ENCODE measurements at regions not wholly inside any gene's neighbourhood (a gene's known extent, or its start where the extent isn't known, plus 50 kb on each side); places are given as distances from the start of the nearest gene placed in this dataset.
"Not testable (repeated sequence)": the region's sequence is repeated elsewhere in the genome, so short reads cannot be mapped to it uniquely, and the experiment has no call there.

DNA sequence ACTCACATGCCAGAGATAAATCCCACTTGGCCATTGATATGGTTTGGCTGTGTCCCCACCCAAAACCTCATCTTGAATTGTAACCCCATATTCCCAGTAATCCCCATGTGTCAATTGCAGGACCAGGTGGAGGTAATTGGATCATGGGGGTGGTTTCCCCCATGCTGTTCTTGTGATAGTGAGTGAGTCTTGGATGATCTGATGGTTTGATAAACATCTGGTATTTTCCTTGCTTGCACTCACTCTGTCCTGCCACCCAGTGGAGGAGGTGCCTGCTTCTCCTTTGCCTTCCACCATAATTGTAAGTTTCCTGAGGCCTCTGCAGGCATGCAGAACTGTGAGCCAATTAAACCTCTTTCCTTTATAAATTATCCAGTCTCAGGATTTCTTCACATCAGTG is 50.4 kb upstream of the B3GAT2 start:
- not testable (repeated sequence) for DNase-seq

- no peak for DNase-seq
These were observed 55.1 kb upstream of the B3GAT2 start for GRCh38 chr6:71011871-71012371.

GRCh38 chr6:71012866-71013469 is 56.1 kb upstream of the B3GAT2 start:
- peak; percentile 7 for DNase-seq

DNA sequence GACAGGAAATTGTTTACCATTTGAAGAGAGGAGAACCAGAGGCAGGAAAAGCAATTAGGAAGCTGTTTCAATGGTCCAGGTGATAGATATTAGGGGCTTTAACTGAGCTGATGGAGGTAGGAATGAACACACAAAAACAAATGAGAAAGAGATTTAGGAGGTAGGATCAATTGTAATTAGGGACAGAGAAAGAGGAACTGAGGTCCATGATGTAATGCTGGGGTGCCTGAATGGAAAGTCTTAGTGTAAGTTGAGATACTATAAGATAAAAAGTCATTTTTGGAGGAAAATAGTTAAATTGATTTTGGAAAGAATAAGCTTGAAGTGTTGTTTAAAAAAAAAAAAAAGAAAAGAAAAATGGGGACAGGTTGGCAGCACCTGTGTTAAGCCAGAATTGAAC is 58.5 kb upstream of the B3GAT2 start:
- no peak for DNase-seq

DNA sequence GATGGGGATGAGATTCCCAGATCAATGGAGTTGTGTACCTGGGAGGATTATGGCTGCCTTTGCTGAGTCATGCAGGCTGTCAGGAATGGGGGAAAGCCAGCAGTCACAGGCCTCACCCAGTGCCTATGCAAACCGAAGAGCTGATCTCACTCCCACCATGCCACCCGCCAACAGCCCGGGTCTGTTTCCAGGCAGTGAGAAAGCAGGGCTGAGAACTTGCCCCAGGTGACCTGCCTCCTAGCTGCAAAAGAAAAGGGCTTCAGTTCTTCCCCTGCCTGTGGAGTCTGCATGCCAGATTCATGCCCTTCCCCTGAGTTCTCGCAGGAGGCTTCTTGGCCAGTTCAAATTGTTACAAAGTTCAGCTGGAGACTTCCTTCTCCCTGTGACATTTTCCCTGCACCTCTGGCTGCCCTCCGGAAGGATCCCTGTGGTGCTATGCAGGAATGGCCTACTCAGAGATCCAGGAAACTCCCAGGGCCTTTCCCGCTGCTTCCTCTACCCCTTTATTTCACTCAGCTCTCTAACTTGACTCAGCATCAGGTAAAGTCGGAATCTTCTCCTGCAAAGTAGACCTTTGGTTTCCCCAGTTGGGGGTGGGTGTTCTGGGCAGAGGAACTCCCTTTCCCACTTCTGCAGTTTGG is 71.5 kb upstream of the B3GAT2 start:
- no peak for DNase-seq

GRCh38 chr6:71028877-71029252 is 72.0 kb upstream of the B3GAT2 start:
- no peak for DNase-seq

DNA sequence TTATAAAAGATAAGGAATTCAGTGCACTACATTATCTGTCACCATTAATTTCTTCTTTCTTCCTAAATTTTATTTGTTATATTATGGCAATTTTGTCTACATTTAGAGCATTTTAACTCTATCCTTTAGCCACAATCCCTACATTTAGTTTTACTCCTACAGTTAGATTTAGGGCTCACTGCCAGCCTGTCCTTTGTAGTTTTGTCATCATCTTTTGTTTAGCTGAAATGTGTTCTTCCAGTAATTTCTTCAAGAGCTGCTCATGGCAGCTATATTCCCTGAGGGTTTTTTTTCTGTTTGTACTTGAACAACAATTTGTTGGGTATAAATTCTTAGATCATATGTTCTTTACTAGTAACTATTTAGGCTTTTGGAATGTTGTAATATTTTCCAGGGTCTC is 72.7 kb upstream of the B3GAT2 start:
- DNase-seq, result no peak

DNA sequence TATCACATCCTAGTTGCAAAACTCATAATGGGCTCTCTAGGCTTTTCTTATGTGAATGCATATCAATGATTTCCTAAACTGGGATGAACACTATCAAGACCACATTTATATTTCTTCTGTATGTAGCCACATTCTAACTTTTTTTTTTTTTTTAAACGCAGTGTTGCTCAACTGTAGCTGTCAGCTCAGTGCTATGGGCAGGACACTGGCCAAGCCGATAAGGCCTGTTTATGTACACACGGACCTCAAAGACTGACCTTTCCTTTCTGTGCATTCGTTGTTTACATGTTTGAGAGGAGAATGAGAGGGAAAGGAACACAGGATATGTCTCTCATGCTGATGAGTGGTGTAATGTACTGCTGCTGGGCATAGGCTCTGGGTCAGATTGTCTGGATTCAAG is 75.1 kb upstream of the B3GAT2 start:
- no peak for DNase-seq

- no peak for DNase-seq
These were observed 76.3 kb upstream of the B3GAT2 start for GRCh38 chr6:71033171-71033570.

DNA sequence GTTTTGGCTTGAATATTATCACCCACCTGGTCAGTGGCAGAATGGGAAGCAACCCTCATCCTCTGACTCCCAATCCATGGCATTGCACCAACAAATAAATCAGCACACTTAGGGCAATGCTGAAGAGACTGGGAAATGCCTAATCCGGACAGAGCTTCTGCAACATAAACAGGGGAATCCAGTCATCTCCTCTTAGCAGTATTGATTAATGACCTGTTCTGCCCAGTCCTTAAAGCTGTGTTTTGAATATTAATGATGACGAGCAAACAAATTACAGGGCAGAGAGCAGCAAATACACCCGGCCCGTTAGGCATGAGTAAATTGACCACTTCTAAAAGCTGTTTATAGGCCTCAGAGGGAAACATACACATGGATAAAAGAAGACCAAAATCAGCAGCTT is 77.0 kb upstream of the B3GAT2 start:
- DNase-seq, result no peak

- DNase-seq, result no peak
These were observed 77.9 kb upstream of the B3GAT2 start for GRCh38 chr6:71034563-71035345.

DNA sequence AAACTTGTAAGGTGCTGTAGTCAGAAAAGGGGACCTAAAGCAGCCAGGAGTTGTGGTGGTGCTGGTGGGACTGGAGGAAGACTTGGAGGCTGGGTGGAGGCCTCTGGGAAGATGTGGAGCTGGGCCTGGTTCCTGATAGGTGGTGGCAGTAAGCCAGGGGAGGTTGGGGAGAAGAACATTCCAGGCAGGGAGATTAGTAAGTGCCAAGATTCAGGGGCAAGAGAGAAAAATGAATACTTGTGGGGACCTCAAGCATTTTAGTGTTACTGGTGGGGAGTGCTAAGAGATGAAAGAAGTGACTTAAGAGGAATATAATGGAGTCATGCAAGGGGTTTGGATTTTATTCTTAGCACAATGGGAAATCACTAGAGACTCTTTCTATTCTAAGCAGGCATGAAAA is 79.0 kb upstream of the B3GAT2 start:
- no peak for DNase-seq

DNA sequence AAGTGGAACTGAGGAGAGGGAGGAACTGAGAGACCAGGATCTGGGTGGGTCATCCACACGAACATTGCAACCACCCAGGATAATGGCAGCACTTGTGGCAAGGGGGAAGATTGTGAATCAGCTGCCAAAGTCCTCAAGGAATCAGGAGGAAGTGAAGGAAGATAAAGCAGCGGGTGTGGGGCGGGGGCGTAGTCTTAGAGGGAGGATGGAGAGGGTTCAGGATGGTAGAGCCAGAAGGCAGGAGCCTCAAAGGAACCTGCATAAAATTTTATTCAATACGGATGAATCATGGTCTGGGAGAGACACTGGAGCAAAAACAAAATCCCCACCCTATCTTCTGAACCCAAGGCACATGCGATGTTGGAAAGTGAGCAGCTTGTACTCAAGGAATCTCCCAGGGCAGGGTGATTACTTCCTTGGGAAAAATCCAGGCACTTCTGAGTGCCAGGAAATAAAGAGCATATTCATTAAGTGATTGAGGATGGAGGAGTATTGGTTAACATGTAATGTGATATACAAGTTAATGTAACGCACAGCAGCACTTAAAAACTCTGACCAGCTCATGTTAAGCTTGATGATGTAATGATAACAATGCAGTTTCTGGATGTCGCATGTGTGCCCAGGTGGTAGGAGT is 82.0 kb upstream of the B3GAT2 start:
- no peak for DNase-seq

DNA sequence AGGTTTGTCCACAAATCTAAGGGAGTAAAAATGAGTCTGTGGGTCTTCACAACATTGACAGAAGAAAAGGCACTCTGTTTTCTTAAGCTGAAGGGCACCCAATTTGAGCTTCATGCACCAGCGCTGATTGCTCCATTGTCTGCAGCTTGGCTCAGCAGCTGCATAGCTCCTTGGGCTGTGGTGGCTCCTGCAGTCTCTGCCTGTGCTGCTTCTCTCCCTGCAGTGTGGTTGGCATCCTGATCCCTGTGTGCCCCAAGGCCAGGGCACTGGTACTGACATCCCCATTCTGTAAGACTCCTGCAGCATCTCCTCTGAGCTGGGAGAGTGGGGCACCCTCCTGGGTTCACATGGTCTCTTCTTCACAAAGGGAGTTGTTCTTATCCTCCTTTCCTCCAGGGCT is 83.2 kb upstream of the B3GAT2 start:
- DNase-seq, result no peak

DNA sequence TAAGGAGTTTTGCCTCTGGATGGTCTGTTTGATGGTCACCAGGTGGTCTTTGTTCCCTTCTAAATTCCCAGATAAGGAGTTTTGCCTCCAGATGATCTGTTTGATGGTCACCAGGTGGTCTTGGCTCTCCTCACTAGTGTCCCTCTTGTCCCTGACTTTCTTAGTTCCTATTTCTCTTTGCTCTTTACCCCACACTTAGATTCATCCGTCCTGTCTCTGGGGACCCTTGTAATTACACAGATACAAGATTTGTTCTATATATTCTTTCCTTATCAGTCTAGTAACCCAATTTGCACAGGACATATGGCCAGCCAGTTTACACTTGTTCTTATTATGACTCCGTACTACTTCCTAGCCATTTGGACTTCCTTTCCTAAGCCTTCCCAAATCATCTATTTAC is 84.0 kb upstream of the B3GAT2 start:
- no peak for DNase-seq

GRCh38 chr6:71043902-71044301 is 87.0 kb upstream of the B3GAT2 start:
- DNase-seq, result no peak

DNA sequence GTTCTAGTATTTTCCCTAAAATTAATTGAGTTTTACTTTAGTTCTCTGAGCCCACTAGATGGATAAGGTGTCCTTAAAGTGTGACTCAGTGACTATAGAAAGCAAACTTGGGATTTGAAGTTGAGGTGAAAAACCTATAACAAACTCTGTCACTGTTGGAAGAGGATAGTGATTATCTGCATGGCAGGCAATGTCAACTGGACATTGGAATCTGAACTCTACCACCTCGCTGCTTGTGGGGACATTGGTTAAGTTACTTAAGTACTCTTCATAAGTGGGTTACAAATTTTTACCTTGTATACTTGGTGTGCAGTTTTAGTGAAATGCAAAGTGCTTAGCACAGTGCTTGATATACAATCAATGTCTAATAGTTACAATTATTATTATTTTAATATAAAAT is 87.9 kb upstream of the B3GAT2 start:
- DNase-seq, result no peak

DNA sequence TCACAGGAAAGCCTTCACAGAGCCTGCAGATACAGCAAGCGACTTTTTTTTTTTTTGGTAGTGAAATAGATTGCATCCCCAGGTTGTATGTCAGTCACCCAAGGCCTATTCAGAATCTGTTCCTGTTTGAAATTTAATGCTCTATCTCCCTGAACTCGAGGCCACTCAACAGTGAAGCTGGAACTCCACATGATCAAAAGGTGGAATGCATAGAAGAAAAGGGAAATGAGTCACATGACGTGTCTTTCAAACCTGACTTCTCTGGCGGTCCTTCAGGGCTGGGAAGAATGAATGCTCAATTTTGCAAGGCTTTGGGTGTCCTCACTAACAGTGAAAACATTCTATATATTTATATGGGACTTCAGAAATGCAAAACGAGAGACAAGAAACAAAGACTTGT is 88.4 kb upstream of the B3GAT2 start:
- DNase-seq, result no peak

DNA sequence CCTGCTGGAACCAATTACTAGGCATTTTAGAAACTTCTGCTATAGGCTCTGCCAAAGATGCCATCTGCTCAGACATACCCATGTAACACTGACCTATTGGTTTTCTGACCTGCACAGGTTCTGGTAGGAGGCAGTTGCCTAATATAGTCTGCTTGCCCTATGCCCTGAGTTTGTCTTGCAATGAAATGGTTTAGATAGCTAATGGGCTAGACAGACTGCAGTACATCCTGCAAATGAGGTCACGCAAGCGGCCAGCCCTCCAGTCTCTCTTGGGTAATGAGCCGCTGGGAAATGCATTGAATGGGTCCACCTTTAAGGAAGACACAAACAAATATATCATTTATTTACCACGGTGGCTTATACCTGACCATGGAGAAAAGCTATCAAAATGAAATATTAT is 90.6 kb upstream of the B3GAT2 start:
- DNase-seq, result no peak

DNA sequence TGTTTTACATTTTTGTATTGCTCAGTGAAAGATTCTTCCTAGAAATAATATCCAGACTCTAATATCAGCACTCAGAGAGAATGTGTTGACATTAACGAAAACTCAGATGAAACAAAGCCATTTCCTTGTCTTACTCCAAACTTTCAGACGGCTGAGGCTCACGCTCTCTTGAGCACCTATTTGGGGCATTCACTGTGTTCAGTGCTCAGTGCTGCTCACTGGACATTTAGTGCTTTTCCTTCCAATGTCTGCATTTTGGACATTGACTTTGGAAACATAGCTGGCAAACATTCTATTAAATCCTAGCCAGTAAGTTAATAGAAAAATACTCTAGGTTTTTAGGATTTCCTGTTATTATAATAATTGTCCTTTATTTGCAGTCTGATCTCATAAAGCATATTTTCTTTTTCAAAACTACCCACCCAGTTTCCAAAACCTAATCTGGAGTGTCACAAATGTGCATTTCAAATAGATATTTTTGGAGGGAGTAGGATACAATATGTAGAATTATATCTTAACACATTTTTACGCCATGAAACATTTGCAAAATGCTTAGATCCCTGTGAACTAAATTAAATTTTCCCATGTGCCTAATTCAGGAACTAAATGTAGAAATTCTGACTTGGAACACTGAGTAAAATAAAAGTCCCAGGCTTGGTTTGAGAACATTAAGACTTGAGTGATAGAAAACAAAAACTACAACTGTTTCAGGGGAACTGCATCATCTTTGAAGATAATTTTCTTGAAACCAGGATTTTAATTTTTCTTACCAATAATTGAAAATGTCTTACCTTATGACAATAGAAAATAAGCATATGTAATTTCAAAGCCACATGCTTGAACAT is 91.7 kb upstream of the B3GAT2 start:
- no peak for DNase-seq

- DNase-seq, result no peak
These were observed 92.4 kb upstream of the B3GAT2 start for GRCh38 chr6:71049198-71049770.

DNA sequence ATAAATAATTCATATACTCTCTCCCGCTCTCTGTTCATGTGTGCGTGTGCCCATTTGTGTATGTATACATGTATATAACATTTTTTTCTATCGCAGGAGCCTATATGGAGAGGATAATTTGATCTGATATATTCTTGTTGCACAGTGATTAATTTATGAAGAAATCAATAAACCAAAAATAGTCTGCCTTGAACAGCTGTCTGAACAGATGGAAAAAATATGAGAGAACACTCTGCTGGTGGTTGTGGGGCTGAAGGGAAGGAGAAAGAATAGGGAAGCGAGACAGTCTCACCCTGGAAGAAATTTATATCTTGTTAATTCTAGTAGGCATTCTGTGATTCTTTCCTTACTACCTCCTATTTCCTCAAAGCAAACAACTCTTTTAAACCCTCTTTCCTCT is 96.6 kb upstream of the B3GAT2 start:
- DNase-seq, result no peak

- no peak for DNase-seq
These were observed 99.8 kb upstream of the B3GAT2 start for GRCh38 chr6:71056656-71057055.
